Panc1 (cell line): ENCODE measurements at regions not wholly inside any gene's neighbourhood (a gene's known extent, or its start where the extent isn't known, plus 50 kb on each side); places are given as distances from the start of the nearest gene placed in this dataset.

Experiments
- ATAC-seq: fragments of 200-7000 bp; cut with Tn5 transposase; 2 replicates; pipeline ENCODE4 v1.9.1; 2020; ENCODE audit warnings: mild to moderate bottlenecking, moderate library complexity
- BruUV-seq: library from RNA; stranded (reverse); fragments of 400-500 nt; replicated peaks from 2 replicates; lab custom pipeline; 2021; lab: Mats Ljungman, UMichigan
- CTCF ChIA-PET: fragments of 300-600 bp; sonication (Branson Sonifier 250); formaldehyde crosslinking; loops from one replicate; lab custom pipeline; 2022; ENCODE audit warnings: antibody characterized with exemption; lab: Charles Lee
- POLR2A ChIA-PET: fragments of 300-600 bp; sonication (Branson Sonifier 250); formaldehyde crosslinking; loops from one replicate; lab custom pipeline; 2022; ENCODE audit warnings: antibody characterized with exemption; lab: Charles Lee
- DNase-seq: peaks from one replicate; pipeline ENCODE4 v3.0.0-alpha.2; 2010; ENCODE audit warnings: low read depth, low spot score
- H3K27ac ChIP-seq: 2 replicates; pipeline ENCODE4 v1.5.1; 2011; ENCODE audit warnings: mild to moderate bottlenecking, low read length, inconsistent platforms
- H3K27me3 ChIP-seq: fragments of 200-500 bp; sonication (Bioruptor generic); 2 replicates; pipeline ENCODE4 v1.6.0; 2014; ENCODE audit warnings: low read length, inconsistent platforms; ENCODE audit not compliant: control insufficient read depth, insufficient read depth
- H3K36me3 ChIP-seq: fragments of 200-500 bp; sonication (Bioruptor generic); 2 replicates; pipeline ENCODE4 v1.5.1; 2014; ENCODE audit warnings: inconsistent platforms, mild to moderate bottlenecking, low read length, moderate library complexity; ENCODE audit not compliant: control insufficient read depth, insufficient read depth
- H3K4me1 ChIP-seq: 2 replicates; pipeline ENCODE4 v1.5.1; 2011; ENCODE audit warnings: inconsistent platforms, mild to moderate bottlenecking, low read length, moderate library complexity; ENCODE audit not compliant: control insufficient read depth, insufficient read depth
- H3K4me3 ChIP-seq, 2 experiments: 2 replicates each; pipeline ENCODE4 v1.5.1; 2011 to 2012; ENCODE audit warnings: low read depth in 2 of 2, low read length in 2 of 2, mild to moderate bottlenecking in 2 of 2, inconsistent platforms in 1 of 2, moderate library complexity in 1 of 2
- H3K9me3 ChIP-seq: fragments of 200-500 bp; sonication (Bioruptor generic); 2 replicates; pipeline ENCODE4 v1.5.1; 2014; ENCODE audit warnings: low read depth, mild to moderate bottlenecking, inconsistent platforms, low read length, moderate library complexity; ENCODE audit not compliant: control insufficient read depth, insufficient read depth
- POLR2AphosphoS5 ChIP-seq: IDR thresholded peaks from 2 replicates; pipeline ENCODE4 v1.6.1; 2012; ENCODE audit warnings: mild to moderate bottlenecking, low read depth, low read length, moderate library complexity
- SIN3A ChIP-seq: IDR thresholded peaks from 2 replicates; pipeline ENCODE4 v1.6.1; 2012; ENCODE audit warnings: low read depth, mild to moderate bottlenecking, low read length, moderate library complexity, borderline replicate concordance; ENCODE audit not compliant: insufficient read depth
- TCF7L2 ChIP-seq: IDR thresholded peaks from 2 replicates; pipeline ENCODE4 v1.6.1; 2011; ENCODE audit warnings: mild to moderate bottlenecking, low read depth, low read length, inconsistent platforms
- in situ Hi-C: cut with HindIII; loops from 2 replicates; pipeline ENCODE4 v1.10.0; 2016; ENCODE audit warnings: low sequenced_read_pairs, low pct_unique_long_range_greater_than_20kb
- intact Hi-C: fragments of 100-400 bp; cut with micrococcal nuclease; formaldehyde crosslinking; loops from one replicate; pipeline ENCODE4 v1.10.0; 2022; ENCODE audit not compliant: unreplicated experiment
- TF ChIP-seq, protein P1 (sequence below), 2 experiments: IDR thresholded peaks; 2 replicates each; pipeline ENCODE4 v1.6.1; 2011 to 2012; ENCODE audit warnings: low read depth in 2 of 2, control low read depth in 1 of 2, low read length in 1 of 2, mild to moderate bottlenecking in 1 of 2, moderate library complexity in 1 of 2; ENCODE audit not compliant: insufficient read depth in 1 of 2
- TF ChIP-seq, protein P2 (sequence below): fragments of 450-650 bp; IDR thresholded peaks from 2 replicates; pipeline ENCODE4 v1.5.1; 2017; ENCODE audit warnings: mild to moderate bottlenecking

- DNase-seq, result no peak
- ATAC-seq, result no peak
- CTCF ChIA-PET, result no interaction called here
- no peak overlapping the region for H3K27ac ChIP-seq
- intact Hi-C loops (no loop called here), in situ Hi-C loops (no loop called here)
- POLR2A ChIA-PET, result no interaction called here
- H3K36me3 ChIP-seq, result no peaks in the 10 kb centered on the region
- no peak overlapping the region for H3K4me3 ChIP-seq
- no peaks in the 10 kb centered on the region for H3K9me3 ChIP-seq
- H3K27me3 ChIP-seq, result no peaks in the 10 kb centered on the region
- TF ChIP-seq POLR2AphosphoS5 (no peak), TCF7L2 (no peak), SIN3A (no peak)
- TF ChIP-seq, protein P1, sequence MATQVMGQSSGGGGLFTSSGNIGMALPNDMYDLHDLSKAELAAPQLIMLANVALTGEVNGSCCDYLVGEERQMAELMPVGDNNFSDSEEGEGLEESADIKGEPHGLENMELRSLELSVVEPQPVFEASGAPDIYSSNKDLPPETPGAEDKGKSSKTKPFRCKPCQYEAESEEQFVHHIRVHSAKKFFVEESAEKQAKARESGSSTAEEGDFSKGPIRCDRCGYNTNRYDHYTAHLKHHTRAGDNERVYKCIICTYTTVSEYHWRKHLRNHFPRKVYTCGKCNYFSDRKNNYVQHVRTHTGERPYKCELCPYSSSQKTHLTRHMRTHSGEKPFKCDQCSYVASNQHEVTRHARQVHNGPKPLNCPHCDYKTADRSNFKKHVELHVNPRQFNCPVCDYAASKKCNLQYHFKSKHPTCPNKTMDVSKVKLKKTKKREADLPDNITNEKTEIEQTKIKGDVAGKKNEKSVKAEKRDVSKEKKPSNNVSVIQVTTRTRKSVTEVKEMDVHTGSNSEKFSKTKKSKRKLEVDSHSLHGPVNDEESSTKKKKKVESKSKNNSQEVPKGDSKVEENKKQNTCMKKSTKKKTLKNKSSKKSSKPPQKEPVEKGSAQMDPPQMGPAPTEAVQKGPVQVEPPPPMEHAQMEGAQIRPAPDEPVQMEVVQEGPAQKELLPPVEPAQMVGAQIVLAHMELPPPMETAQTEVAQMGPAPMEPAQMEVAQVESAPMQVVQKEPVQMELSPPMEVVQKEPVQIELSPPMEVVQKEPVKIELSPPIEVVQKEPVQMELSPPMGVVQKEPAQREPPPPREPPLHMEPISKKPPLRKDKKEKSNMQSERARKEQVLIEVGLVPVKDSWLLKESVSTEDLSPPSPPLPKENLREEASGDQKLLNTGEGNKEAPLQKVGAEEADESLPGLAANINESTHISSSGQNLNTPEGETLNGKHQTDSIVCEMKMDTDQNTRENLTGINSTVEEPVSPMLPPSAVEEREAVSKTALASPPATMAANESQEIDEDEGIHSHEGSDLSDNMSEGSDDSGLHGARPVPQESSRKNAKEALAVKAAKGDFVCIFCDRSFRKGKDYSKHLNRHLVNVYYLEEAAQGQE (IDR thresholded peaks at IDR 0.05; ENCODE audit: insufficient read depth in 1 of 2, low read depth in 2 of 2, low read length in 1 of 2), result no peak
- TF ChIP-seq, protein P2, sequence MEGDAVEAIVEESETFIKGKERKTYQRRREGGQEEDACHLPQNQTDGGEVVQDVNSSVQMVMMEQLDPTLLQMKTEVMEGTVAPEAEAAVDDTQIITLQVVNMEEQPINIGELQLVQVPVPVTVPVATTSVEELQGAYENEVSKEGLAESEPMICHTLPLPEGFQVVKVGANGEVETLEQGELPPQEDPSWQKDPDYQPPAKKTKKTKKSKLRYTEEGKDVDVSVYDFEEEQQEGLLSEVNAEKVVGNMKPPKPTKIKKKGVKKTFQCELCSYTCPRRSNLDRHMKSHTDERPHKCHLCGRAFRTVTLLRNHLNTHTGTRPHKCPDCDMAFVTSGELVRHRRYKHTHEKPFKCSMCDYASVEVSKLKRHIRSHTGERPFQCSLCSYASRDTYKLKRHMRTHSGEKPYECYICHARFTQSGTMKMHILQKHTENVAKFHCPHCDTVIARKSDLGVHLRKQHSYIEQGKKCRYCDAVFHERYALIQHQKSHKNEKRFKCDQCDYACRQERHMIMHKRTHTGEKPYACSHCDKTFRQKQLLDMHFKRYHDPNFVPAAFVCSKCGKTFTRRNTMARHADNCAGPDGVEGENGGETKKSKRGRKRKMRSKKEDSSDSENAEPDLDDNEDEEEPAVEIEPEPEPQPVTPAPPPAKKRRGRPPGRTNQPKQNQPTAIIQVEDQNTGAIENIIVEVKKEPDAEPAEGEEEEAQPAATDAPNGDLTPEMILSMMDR, result no peak
- BruUV-seq, result no TSS peak
- no peaks in the 10 kb centered on the region for H3K4me1 ChIP-seq
These were observed 113.1 kb upstream of the NEIL3 start for GRCh38 chr4:177196615-177197014.

DNA sequence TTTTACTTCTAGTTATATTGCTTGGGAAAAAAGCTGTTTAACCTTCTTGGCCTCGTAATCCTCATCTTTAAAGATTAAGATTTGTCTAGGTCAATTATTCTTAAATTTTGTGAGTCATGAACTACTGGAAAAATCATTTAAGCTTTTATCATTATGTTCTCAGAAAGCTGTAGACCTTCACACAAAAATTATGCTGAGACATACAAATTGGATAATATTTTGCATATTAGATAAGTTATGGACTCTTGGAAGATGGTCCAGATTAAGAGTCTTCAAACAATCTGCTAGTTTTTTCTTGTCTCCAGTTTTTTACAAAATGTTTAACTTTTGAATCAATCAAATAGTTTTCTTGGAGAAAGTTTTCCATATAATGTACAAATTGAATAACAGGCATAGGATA, 108.1 kb upstream of the NEIL3 start:
- no peak for ATAC-seq
- ChIA-PET CTCF (no interaction called here), POLR2A (no interaction called here)
- TF ChIP-seq SIN3A, result no peak
- TF ChIP-seq, protein P2, result no peak
- TF ChIP-seq, protein P1 (IDR thresholded peaks at IDR 0.05; ENCODE audit: insufficient read depth in 1 of 2, low read depth in 2 of 2, low read length in 1 of 2), result no peak
- no peak for TF ChIP-seq POLR2AphosphoS5
- TF ChIP-seq TCF7L2, result no peak
- no peak for DNase-seq
- Histone ChIP-seq H3K27ac (no peak overlapping the region), H3K27me3 (no peaks in the 10 kb centered on the region), H3K9me3 (no peaks in the 10 kb centered on the region), H3K4me1 (no peaks in the 10 kb centered on the region), H3K4me3 (no peak overlapping the region), H3K36me3 (no peaks in the 10 kb centered on the region)
- no TSS peak for BruUV-seq
- in situ Hi-C loops (no loop called here), intact Hi-C loops (no loop called here)
